Astrocyte of the spinal cord (primary cell): ENCODE measurements at regions not wholly inside any gene's neighbourhood (a gene's known extent, or its start where the extent isn't known, plus 50 kb on each side); places are given as distances from the start of the nearest gene placed in this dataset.

Experiments used
- DNase-seq: peaks from one replicate; pipeline ENCODE4 v3.0.0; 2011; ENCODE audit warnings: low read depth, low spot score
- H3K4me3 ChIP-seq: 2 replicates; pipeline ENCODE4 v1.5.1; 2011; ENCODE audit warnings: low read depth, mild to moderate bottlenecking, low read length, moderate library complexity
- CTCF ChIP-seq: IDR thresholded peaks from 2 replicates; pipeline ENCODE4 v1.5.1; 2012; ENCODE audit warnings: low read depth, mild to moderate bottlenecking, low read length, inconsistent platforms
- in situ Hi-C: cut with HindIII; loops from 2 replicates; pipeline ENCODE4 v1.10.0; 2017; ENCODE audit warnings: low sequenced_read_pairs

GRCh38 chr5:113689647-113690046, 176.2 kb downstream of the YTHDC2 start:
- in situ Hi-C loops = no loop called here
- no peak for TF ChIP-seq CTCF
- no peak overlapping the region for H3K4me3 ChIP-seq
- no peak for DNase-seq

- no peak for TF ChIP-seq CTCF
- no peak overlapping the region for H3K4me3 ChIP-seq
- DNase-seq = no peak
- in situ Hi-C loops = no loop called here
Observed at GRCh38 chr5:113692466-113692865, 179.0 kb downstream of the YTHDC2 start.

- in situ Hi-C loops = no loop called here
- TF ChIP-seq CTCF = no peak
- no peak for DNase-seq
- no peak overlapping the region for H3K4me3 ChIP-seq
Observed at GRCh38 chr5:113692891-113693457, 179.5 kb downstream of the YTHDC2 start.

- H3K4me3 ChIP-seq = no peak overlapping the region
- DNase-seq = no peak
- no peak for TF ChIP-seq CTCF
- in situ Hi-C loops = no loop called here
Observed at GRCh38 chr5:113693701-113694100, 180.2 kb downstream of the YTHDC2 start.

- H3K4me3 ChIP-seq = no peak overlapping the region
- no peak for TF ChIP-seq CTCF
- in situ Hi-C loops = no loop called here
- no peak for DNase-seq
Observed at GRCh38 chr5:113694576-113694975, 181.1 kb downstream of the YTHDC2 start.

GRCh38 chr5:113703266-113703665, 189.8 kb downstream of the YTHDC2 start:
- TF ChIP-seq CTCF = no peak
- no peak for DNase-seq
- in situ Hi-C loops = no loop called here
- no peak overlapping the region for H3K4me3 ChIP-seq

GRCh38 chr5:113705657-113706056, 192.2 kb downstream of the YTHDC2 start:
- no peak for TF ChIP-seq CTCF
- no peak overlapping the region for H3K4me3 ChIP-seq
- no peak for DNase-seq
- in situ Hi-C loops = no loop called here
